ENCODE measurements at regions not wholly inside any gene's neighbourhood (a gene's known extent, or its start where the extent isn't known, plus 50 kb on each side); places are given as distances from the start of the nearest gene placed in this dataset.

GRCh38 chr5:155562158-155562557 lies 548.6 kb downstream of the KIF4B start (continued):
- TF ChIP-seq CTCF (IDR thresholded peaks at IDR 0.05; ENCODE audit: control extremely low read depth in 1 of 3, insufficient read depth in 1 of 3, low read depth in 1 of 3, low read length in 3 of 3) (no peak), CREB1 (IDR thresholded peaks at IDR 0.05) (no peak), MAX (IDR thresholded peaks at IDR 0.05) (no peak)

All from H1 (cell line).